ENCODE measurements at regions not wholly inside any gene's neighbourhood (a gene's known extent, or its start where the extent isn't known, plus 50 kb on each side); places are given as distances from the start of the nearest gene placed in this dataset.

GRCh38 chr1:59070610-59071009 lies 226.3 kb upstream of the FGGY start:
- DNase-seq: no peak

GRCh38 chr1:59071289-59071688 lies 225.6 kb upstream of the FGGY start:
- no peak for DNase-seq

DNA sequence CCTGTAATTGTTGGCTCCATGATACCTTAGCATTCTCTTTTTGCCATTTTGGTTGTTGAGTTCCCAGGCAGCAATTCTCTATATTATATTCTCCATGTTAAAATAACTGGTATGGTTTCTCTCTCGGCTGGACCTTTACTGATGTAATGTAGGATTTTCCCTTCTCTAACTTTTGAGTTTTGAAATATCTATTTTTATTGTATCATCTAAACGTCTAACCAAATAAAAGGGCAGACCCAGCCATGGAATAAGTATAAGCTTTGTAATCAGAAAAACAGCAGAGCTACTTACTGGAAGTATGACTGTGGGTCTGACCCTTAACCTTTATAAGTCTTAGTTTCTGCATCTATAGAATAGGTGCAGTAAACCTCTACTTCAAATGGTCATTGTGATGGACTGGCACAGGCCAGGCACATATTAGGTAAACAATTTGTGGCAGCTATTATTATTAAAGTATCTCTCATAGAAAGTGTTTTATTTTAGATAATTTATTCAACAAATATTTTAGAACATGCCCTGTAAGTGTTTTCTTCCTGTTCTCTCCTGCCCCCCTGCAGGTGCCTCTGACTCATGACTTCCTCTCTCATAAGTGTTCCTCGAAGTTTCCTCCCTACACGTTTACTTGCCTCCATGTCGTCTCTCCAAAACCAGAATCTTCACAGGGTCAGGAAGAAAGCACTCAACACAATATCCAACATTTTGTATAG lies 224.9 kb upstream of the FGGY start:
- peak; percentile 11 for DNase-seq

DNA sequence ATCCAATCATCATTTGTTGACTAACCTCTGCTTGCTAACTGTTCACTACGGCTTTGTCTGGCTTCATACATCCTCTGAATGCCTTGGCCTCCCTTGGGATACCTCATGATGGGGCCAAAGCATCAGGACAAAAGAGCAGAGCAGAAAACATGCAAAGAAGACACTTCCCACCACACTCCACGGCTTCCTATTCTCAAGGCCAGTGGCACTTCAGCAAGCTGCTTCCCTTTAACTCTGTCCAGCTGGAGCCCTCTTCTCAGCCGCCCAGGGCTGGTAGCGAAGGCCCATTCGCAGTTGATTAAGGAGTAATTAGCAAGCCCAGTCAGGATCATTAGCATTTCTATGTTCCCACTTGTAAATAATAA lies 224.3 kb upstream of the FGGY start:
- DNase-seq: no peak

GRCh38 chr1:59074598-59074997 lies 222.3 kb upstream of the FGGY start:
- no peak for DNase-seq

- no peak for DNase-seq
Observed at GRCh38 chr1:59075021-59075420, 221.9 kb upstream of the FGGY start.

DNA sequence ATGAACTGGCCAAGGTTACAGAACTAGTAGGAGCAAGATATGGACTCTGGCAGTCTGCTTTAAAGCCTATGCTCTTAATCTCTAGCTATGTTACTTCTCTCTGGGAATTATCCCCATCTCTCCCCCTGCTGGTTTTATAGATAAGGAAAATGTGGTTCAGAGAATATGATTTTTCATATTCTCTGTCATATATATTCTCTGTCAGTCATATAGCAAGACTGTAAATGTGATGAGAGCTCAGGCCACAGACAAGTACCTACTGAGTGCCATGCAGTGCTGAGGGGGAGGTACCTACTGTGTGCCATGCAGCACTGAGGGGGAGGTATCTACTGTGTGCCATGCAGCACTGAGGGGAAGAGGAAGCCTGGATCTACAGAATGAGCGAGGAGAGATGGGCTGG lies 220.3 kb upstream of the FGGY start:
- DNase-seq: no peak

DNA sequence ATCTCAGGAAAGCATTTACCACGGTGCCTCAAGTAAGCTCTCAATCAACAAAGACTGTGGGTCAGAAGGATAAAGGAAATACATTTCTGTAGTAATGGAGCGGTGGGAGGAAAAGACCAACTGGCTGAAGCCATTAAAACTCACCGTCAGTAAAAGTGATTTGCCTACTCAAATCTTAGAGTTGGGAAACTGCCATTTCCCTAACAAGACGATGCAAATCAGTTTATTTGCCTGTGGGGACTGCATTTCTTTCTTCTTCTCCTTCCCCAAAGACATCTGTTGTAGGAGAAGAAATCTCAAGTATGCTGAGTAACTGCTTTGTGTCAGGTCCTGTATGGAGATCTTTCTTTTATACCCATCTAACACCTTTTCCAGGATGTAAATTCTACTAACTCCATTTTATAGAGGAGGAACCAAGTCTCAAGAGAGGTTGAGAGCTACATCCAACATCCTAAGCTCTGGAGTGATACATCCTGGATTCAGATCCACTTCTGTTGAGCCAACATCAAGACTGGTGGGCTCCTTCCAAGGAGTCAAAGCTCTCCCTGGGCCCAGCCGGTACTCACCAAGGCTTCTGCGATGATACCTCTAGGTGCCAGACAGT lies 219.3 kb upstream of the FGGY start:
- DNase-seq: no peak

- no peak for DNase-seq
Observed at GRCh38 chr1:59078070-59078800, 218.7 kb upstream of the FGGY start.

GRCh38 chr1:59078866-59079265 lies 218.0 kb upstream of the FGGY start:
- no peak for DNase-seq

- no peak for DNase-seq
Observed at GRCh38 chr1:59079434-59080140, 217.3 kb upstream of the FGGY start.

GRCh38 chr1:59081181-59081580 lies 215.7 kb upstream of the FGGY start:
- DNase-seq: no peak

- DNase-seq: no peak
Observed at GRCh38 chr1:59081795-59082194, 215.1 kb upstream of the FGGY start.

DNA sequence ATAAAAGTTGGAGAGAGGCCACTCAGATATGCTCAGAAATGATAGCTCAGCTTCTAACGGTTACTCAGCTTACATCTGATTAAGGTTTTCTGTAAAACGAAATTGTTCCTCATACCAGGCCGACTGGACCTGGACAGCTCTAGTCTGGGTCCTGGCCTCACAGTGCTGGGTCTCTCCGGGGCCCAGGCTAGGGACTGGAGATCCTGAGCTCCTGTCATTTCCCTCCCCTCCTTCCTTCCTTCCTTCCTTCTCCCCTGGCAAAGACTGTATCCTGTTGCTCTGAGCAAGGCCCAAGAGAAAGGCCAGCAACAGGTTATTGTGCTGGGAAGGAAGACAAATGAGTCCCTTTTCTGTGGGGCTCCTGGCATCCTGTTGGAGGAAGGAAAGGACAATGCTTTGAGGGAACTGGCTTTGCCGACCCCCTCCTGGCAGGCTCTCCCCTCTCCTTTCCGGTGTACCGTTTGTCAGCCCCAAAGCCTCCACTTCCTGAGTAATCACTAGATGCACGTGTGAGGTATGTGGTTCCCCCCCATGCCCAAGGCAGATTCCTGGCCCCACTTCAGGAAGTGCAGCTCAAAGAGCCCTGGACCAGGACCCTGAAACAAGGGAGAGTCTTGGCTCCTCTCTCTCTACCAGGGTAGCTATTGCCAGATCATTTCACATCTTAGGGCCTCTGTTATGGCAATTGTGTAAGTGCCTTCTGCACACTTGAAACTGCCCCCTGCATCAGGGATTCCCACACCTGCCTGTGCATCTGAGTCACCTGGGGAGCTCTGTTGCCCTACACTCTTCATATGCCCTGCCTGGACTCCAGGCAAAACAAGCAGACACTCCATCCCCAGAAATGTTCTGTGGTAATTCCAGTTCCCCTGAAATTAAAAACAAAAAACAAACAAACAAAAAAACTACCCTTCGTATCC lies 212.7 kb upstream of the FGGY start:
- DNase-seq: no peak

DNA sequence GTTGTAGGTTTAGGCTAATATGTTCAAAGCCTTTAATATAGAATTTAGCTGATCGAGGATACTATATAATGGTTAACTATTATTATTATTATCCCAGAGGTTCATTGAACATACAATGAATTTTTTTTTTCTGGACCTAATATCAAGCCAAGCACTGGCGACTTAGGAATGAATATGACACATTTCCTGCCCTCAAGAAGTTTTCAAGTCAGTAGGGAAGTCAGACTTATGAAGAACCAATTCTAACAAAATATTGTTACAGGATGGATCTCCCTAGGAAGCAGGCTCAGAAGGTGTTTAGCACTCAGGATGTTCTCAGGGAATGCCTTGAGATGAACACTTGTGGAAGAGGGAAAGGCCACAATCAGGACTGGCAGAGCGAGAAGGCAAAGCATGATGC lies 211.8 kb upstream of the FGGY start:
- DNase-seq: no peak

GRCh38 chr1:59089036-59089798 lies 207.7 kb upstream of the FGGY start:
- DNase-seq: no peak

GRCh38 chr1:59089922-59090457 lies 206.9 kb upstream of the FGGY start:
- DNase-seq: no peak

- DNase-seq: no peak
Observed at GRCh38 chr1:59092126-59092525, 204.8 kb upstream of the FGGY start.

DNA sequence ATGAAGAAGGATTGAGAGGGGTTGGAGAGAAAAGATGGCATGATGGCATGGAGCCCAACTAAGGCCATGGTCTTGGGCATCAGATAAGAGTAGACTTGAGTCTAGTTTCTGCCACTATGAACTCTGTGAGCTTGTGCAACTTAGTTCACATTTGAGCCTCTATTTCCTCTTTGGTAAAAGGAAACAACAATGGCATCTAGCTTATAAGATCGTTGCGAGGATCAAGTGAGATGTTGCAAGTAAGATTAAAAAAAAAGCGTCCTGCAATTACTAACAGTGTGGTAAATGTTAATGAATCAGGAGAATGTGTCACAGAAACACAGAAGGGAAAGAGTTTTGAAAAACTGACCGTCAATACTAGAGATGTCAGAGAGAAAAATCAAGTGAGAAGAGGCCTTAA lies 202.9 kb upstream of the FGGY start:
- DNase-seq: no peak

DNA sequence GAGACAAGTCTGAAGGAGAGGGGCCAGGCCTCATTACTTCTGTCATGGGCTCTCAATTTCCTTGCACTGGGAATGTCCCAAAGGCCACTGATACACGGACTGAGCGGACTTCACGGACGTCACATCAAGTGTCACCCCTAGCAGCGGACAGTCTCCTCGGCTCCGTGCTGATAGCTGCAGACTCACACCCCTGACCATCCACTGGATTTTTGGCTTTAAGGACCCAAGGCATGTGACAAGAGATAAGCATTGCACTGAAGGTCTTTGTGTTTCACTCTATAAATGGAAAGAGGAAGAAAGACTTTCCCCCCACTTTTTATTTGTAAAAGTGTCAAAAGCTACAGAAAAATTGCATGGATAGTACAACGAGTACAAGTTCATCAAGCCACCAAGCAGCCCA lies 200.4 kb upstream of the FGGY start:
- no peak for DNase-seq

DNA sequence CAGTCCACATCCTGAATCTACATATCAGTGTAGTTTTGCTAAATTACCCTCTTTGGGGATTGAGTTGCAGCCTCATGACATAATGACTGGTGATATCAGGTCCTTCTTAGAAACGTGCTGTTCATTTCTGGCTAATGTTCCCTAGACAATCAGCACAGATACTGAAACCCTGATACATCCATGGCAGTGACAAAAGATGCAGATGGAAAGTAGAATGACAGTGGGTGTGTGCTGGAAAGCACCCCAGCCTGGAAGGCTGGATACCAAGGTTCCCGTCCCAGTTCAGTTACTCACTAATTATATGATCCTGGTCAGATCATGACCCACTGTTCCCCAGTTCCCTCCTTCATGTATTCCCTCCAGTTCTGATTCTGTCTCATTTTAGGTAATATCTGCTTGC lies 198.2 kb upstream of the FGGY start:
- DNase-seq: no peak

Data from NK-92 treated with Interleukin-12 subunit alpha and Interleukin-12 subunit beta, amount 100 ng/mL, for 24 hours (cell line).